ENCODE measurements at regions not wholly inside any gene's neighbourhood (a gene's known extent, or its start where the extent isn't known, plus 50 kb on each side); places are given as distances from the start of the nearest gene placed in this dataset.

DNA sequence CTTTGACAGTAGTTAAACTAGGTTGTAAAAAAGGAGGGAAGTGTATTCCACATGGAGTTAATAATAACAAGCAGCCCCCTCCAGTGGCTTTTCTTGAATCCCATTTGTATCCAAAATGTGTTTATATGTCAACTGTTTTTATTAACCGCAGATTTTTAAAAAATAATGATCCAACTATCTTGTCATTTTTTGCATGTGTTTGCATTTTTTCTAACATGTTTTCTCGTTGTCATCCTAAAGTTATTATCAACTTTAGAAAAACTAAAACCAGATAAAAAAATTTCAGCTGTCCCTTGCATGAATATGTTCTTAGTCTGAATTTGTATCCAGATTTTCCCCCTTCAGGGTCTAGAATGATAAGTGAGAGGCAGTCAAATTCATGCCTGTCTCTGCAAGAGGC lies 1063.3 kb downstream of the BCL11A start:
- Histone ChIP-seq H2BK12ac (ENCODE audit: low read depth, low read length) (no peak overlapping the region), H3K23me2 (ENCODE audit: low read depth, low read length) (no peaks in the 10 kb centered on the region), H3K23ac (ENCODE audit: insufficient read length) (no peak overlapping the region), H3K9me3 (ENCODE audit: insufficient read depth in 2 of 2, low read depth in 1 of 2, low read length in 1 of 2) (no peaks in the 10 kb centered on the region), H4K8ac (ENCODE audit: extremely low read depth, insufficient read depth, low read length) (no peak overlapping the region), H4K5ac (ENCODE audit: insufficient read length, low read depth, low read length) (no peak overlapping the region), H3K18ac (ENCODE audit: extremely low read depth, low read length) (no peak overlapping the region), H3K36me3 (ENCODE audit: control insufficient read depth in 2 of 4, insufficient read depth in 4 of 4, low read length in 3 of 4) (no peaks in the 10 kb centered on the region), H3K4ac (replicated peaks; ENCODE audit: insufficient read length, low read depth, low read length) (no peak overlapping the region), H3K4me3 (ENCODE audit: extremely low read depth in 1 of 4, insufficient read depth in 2 of 4, low read depth in 3 of 4, low read length in 4 of 4) (no peak overlapping the region), H2BK120ac (replicated peaks; ENCODE audit: low read depth, low read length) (no peak overlapping the region), H3K4me2 (ENCODE audit: insufficient read depth in 1 of 2, low read depth in 2 of 2, low read length in 2 of 2) (no peak overlapping the region), H2AFZ (ENCODE audit: low read length) (no peak overlapping the region), H3K79me1 (ENCODE audit: low read depth, low read length) (no peaks in the 10 kb centered on the region), H2BK15ac (ENCODE audit: low read length) (no peak overlapping the region), H2BK20ac (ENCODE audit: low read length) (no peak overlapping the region), H2AK5ac (ENCODE audit: low read depth, low read length) (no peak overlapping the region), H4K20me1 (replicated peaks in 1 of 2; ENCODE audit: control insufficient read depth in 1 of 2, insufficient read depth in 2 of 2, low read length in 2 of 2) (no peaks in the 10 kb centered on the region), H3K14ac (ENCODE audit: insufficient read length) (no peak overlapping the region), H2BK5ac (ENCODE audit: low read depth, low read length) (no peak overlapping the region), H3K9ac (replicated peaks in 1 of 4; ENCODE audit: extremely low read depth in 1 of 4, low read depth in 3 of 4, low read length in 3 of 4) (no peak overlapping the region), H3K27ac (ENCODE audit: low read depth, low read length) (no peak overlapping the region), H3K27me3 (replicated peaks in 1 of 4; ENCODE audit: control insufficient read depth in 3 of 4, extremely low read depth in 1 of 4, insufficient read depth in 3 of 4, low read length in 3 of 4) (no peaks in the 10 kb centered on the region), H3K79me2 (ENCODE audit: control insufficient read depth in 1 of 2, insufficient read depth in 2 of 2, low read length in 2 of 2) (no peaks in the 10 kb centered on the region), H4K91ac (replicated peaks; ENCODE audit: insufficient read length, low read length) (no peak overlapping the region), H3K4me1 (replicated peaks in 1 of 4; ENCODE audit: control insufficient read depth in 3 of 4, insufficient read depth in 4 of 4, low read length in 3 of 4) (no peaks in the 10 kb centered on the region), H3K56ac (replicated peaks; ENCODE audit: insufficient read length, low read depth, low read length) (no peak overlapping the region)
- DNase-seq (ENCODE audit: low read depth in 1 of 2, low spot score in 2 of 2) (no peak), FAIRE-seq (no peak)
- CTCF ChIA-PET (ENCODE audit: partially characterized antibody) = no interaction called here
- WGBS, 2 experiments (ENCODE audit: extremely low coverage in 1 of 2, insufficient coverage in 1 of 2, insufficient read length in 1 of 2, insufficient replicate concordance in 2 of 2, low coverage in 1 of 2, low lambda C conversion rate in 2 of 2, missing lambda C conversion rate in 1 of 2) = 90% methylated on average over 2 of the region's 2 CpGs; no CpG with 5 or more reads in 1 of the 2 experiments
- POLR2A ChIA-PET (ENCODE audit: partially characterized antibody) = no interaction called here
- TF ChIP-seq TEAD4 (IDR thresholded peaks at IDR 0.05; ENCODE audit: low read depth, low read length) = no peak
- no peak for TF ChIP-seq MAX (IDR thresholded peaks at IDR 0.05)
- TF ChIP-seq, protein P1, sequence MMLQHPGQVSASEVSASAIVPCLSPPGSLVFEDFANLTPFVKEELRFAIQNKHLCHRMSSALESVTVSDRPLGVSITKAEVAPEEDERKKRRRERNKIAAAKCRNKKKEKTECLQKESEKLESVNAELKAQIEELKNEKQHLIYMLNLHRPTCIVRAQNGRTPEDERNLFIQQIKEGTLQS (IDR thresholded peaks at IDR 0.05; ENCODE audit: insufficient read depth, low read depth, low read length) = no peak
- no peak for TF ChIP-seq TAF7 (optimal IDR thresholded peaks at IDR 0.05; ENCODE audit: borderline replicate concordance, low read depth, low read length)
